B cell (primary cell): ENCODE measurements at regions not wholly inside any gene's neighbourhood (a gene's known extent, or its start where the extent isn't known, plus 50 kb on each side); places are given as distances from the start of the nearest gene placed in this dataset.

Experiments
- ATAC-seq: fragments of 200-7000 bp; cut with Tn5 transposase; one replicate; pipeline ENCODE4 v1.10.0; 2021; ENCODE audit warnings: low read depth, mild to moderate bottlenecking, moderate number of reproducible peaks, moderate library complexity
- CTCF ChIA-PET: fragments of 350-600 bp; sonication (Branson Sonifier 250); formaldehyde crosslinking; loops from one replicate; lab custom pipeline; 2021; ENCODE audit warnings: antibody characterized with exemption, inconsistent platforms; lab: Charles Lee
- POLR2A ChIA-PET: fragments of 350-600 bp; sonication (Branson Sonifier 250); formaldehyde crosslinking; loops from one replicate; lab custom pipeline; 2021; ENCODE audit warnings: antibody characterized with exemption; lab: Charles Lee
- DNase-seq: peaks from one replicate; pipeline ENCODE4 v3.0.0; 2013
- H2AFZ ChIP-seq: 2 replicates; pipeline ENCODE4 v1.6.1; 2012; ENCODE audit warnings: mild to moderate bottlenecking, low read depth, low read length; ENCODE audit not compliant: insufficient read depth, poor library complexity, severe bottlenecking
- H3K27ac ChIP-seq, 2 donors: 1 replicate in 1 of 2; 2 replicates in 1 of 2; pipeline ENCODE4 v1.5.1; 2012 to 2013; ENCODE audit warnings: low read length in 2 of 2, mild to moderate bottlenecking in 2 of 2, moderate library complexity in 1 of 2
- H3K27me3 ChIP-seq, 4 experiments: fragments of 200-600 bp in 1 of 4; sonication (generic) in 1 of 4; replicated peaks in 1 of 4; 1 replicate in 2 of 4; 2 replicates in 2 of 4; pipeline versions ENCODE4 v1.6.1 to v1.7.0; 2013 to 2016; ENCODE audit warnings: low read length in 3 of 4, mild to moderate bottlenecking in 2 of 4, mixed read lengths in 1 of 4, moderate library complexity in 1 of 4; ENCODE audit not compliant: insufficient read depth in 4 of 4, control insufficient read depth in 3 of 4; ENCODE audit errors: control extremely low read depth in 1 of 4
- H3K36me3 ChIP-seq, 2 experiments: replicated peaks in 1 of 2; 1 replicate in 1 of 2; 2 replicates in 1 of 2; pipeline versions ENCODE4 v1.6.1 to v1.7.1; 2013; ENCODE audit warnings: low read length in 1 of 2; ENCODE audit not compliant: insufficient read depth in 2 of 2, control insufficient read depth in 1 of 2; ENCODE audit errors: control extremely low read depth in 1 of 2, extremely low read depth in 1 of 2
- H3K4me1 ChIP-seq, 2 donors: fragments of 200-600 bp in 1 of 2; sonication (generic) in 1 of 2; 1 replicate in 1 of 2; 2 replicates in 1 of 2; pipeline versions ENCODE4 v1.5.1 to v1.6.1; 2013 to 2017; ENCODE audit warnings: low read length in 2 of 2; ENCODE audit not compliant: control insufficient read depth in 2 of 2, insufficient read depth in 2 of 2
- H3K4me2 ChIP-seq: replicated peaks from 2 replicates; pipeline ENCODE3; 2012; ENCODE audit warnings: mild to moderate bottlenecking, low read depth, low read length; ENCODE audit not compliant: poor library complexity, severe bottlenecking
- H3K4me3 ChIP-seq, 5 experiments: fragments of 200-600 bp in 1 of 5; sonication (generic) in 1 of 5; 1 replicate in 3 of 5; 2 replicates in 2 of 5; pipeline versions ENCODE4 v1.5.1 to v1.7.0; 2011 to 2016; ENCODE audit warnings: low read length in 4 of 5, mild to moderate bottlenecking in 4 of 5, low read depth in 2 of 5, control low read depth in 1 of 5, moderate library complexity in 1 of 5; ENCODE audit not compliant: insufficient read depth in 1 of 5; ENCODE audit errors: control extremely low read depth in 1 of 5, extremely low read depth in 1 of 5
- H3K79me2 ChIP-seq: fragments of 200-600 bp; sonication (generic); one replicate; pipeline ENCODE4 v1.6.0; 2016; ENCODE audit warnings: low read length; ENCODE audit not compliant: control insufficient read depth, insufficient read depth
- H3K9ac ChIP-seq: fragments of 200-600 bp; sonication (generic); 2 replicates; pipeline ENCODE4 v1.6.1; 2017; ENCODE audit warnings: mild to moderate bottlenecking, low read length, moderate library complexity
- H3K9me3 ChIP-seq, 3 donors: one replicate each; pipeline versions ENCODE4 v1.6.1 to v1.7.1; 2013; ENCODE audit warnings: low read length in 2 of 3; ENCODE audit not compliant: control insufficient read depth in 2 of 3, insufficient read depth in 1 of 3; ENCODE audit errors: control extremely low read depth in 1 of 3
- H4K20me1 ChIP-seq: 2 replicates; pipeline ENCODE4 v1.6.0; 2012; ENCODE audit warnings: mild to moderate bottlenecking, low read length; ENCODE audit not compliant: insufficient read depth, control insufficient read depth, poor library complexity, severe bottlenecking
- H3K27ac Mint-ChIP-seq: one replicate; pipeline ENCODE4 v1.8.0; 2021; ENCODE audit warnings: mixed read lengths
- H3K27me3 Mint-ChIP-seq: one replicate; pipeline ENCODE4 v1.8.0; 2021; ENCODE audit warnings: mixed read lengths
- H3K4me1 Mint-ChIP-seq: one replicate; pipeline ENCODE4 v1.8.0; 2021; ENCODE audit warnings: mixed read lengths
- H3K4me3 Mint-ChIP-seq: one replicate; pipeline ENCODE4 v1.8.0; 2021; ENCODE audit warnings: mixed read lengths
- H3K9me3 Mint-ChIP-seq: one replicate; pipeline ENCODE4 v1.8.0; 2022; ENCODE audit warnings: mixed read lengths; ENCODE audit not compliant: insufficient read depth
- EZH2 ChIP-seq: IDR thresholded peaks from 2 replicates; pipeline ENCODE4 v1.6.1; 2012; ENCODE audit warnings: borderline replicate concordance, low read depth, mild to moderate bottlenecking, moderate library complexity, low read length; ENCODE audit not compliant: insufficient read depth, poor library complexity, severe bottlenecking
- WGBS: methylation state at CpG from one replicate; pipeline ENCODE4 v1.1.5; 2013; ENCODE audit warnings: missing lambda C conversion rate; ENCODE audit not compliant: insufficient coverage; 5-methylcytosine and 5-hydroxymethylcytosine counted together
- intact Hi-C: fragments of 100-400 bp; cut with micrococcal nuclease; formaldehyde crosslinking; loops from one replicate; pipeline ENCODE4 v1.10.0; 2022
- TF ChIP-seq, protein P1 (sequence below): fragments of 200-600 bp; IDR thresholded peaks from one replicate; pipeline ENCODE4 v1.8.0; 2022; ENCODE audit warnings: antibody characterized with exemption, mild to moderate bottlenecking

DNA sequence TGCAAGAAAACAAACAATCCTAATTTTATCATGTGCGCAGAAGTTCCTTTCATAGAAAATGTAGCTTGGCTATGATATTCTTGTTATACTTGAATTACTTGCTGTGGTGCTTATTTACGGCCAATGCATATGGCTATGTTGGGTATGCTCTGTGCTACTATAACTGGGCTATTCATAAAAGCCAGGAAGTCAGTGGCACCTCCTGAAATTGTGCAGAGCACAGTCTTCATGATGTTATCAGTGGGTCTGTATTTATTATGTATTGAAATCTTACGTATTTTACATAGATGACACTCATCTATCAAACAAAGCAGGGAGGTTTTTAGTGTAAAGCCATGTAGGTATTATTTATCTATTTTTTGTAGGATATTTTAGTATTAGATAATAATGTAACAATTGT, 196.5 kb upstream of the NAALADL2 start:
- Mint-ChIP-seq H3K27ac (no peak overlapping the region), H3K9me3 (peaks cover 4% of the 10 kb centered on the region), H3K4me3 (no peak overlapping the region), H3K27me3 (no peaks in the 10 kb centered on the region), H3K4me1 (no peaks in the 10 kb centered on the region)
- CTCF ChIA-PET, result no interaction called here
- intact Hi-C loops, result no loop called here
- Histone ChIP-seq H3K36me3 (no peaks in the 10 kb centered on the region), H3K27me3 (no peaks in the 10 kb centered on the region), H3K79me2 (no peaks in the 10 kb centered on the region), H4K20me1 (no peaks in the 10 kb centered on the region), H2AFZ (no peak overlapping the region), H3K4me2 (no peak overlapping the region), H3K9me3 (no peaks in the 10 kb centered on the region), H3K27ac (no peak overlapping the region), H3K4me3 (no peak overlapping the region), H3K4me1 (no peaks in the 10 kb centered on the region), H3K9ac (no peak overlapping the region)
- TF ChIP-seq, protein P1, sequence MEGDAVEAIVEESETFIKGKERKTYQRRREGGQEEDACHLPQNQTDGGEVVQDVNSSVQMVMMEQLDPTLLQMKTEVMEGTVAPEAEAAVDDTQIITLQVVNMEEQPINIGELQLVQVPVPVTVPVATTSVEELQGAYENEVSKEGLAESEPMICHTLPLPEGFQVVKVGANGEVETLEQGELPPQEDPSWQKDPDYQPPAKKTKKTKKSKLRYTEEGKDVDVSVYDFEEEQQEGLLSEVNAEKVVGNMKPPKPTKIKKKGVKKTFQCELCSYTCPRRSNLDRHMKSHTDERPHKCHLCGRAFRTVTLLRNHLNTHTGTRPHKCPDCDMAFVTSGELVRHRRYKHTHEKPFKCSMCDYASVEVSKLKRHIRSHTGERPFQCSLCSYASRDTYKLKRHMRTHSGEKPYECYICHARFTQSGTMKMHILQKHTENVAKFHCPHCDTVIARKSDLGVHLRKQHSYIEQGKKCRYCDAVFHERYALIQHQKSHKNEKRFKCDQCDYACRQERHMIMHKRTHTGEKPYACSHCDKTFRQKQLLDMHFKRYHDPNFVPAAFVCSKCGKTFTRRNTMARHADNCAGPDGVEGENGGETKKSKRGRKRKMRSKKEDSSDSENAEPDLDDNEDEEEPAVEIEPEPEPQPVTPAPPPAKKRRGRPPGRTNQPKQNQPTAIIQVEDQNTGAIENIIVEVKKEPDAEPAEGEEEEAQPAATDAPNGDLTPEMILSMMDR, result no peak
- TF ChIP-seq EZH2, result no peak
- no peak for DNase-seq
- POLR2A ChIA-PET, result no interaction called here
- ATAC-seq, result no peak
- WGBS, result no CpG with 5 or more reads among the region's 3 CpGs

DNA sequence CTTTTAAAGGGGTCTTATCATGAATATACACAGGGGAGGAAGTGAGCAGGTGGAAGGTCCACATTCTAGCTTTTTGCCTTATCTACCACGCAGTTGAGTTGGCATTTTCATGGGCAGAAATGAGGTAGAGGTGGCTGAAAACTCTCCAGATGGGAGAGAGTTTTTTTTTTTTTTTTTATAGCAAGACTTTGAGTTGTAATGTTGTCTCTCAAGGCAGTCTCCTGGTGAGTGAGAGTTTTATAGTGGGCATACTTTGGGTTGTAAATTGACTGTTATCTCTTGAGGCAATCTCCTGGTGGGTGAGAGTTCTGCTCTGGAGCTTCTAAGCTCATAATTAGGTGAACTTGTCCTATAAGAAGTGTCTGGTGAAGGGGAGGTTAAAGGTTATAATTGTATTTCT, 191.7 kb upstream of the NAALADL2 start:
- Histone ChIP-seq H3K79me2 (no peaks in the 10 kb centered on the region), H3K4me2 (no peak overlapping the region), H3K27ac (no peak overlapping the region), H3K9ac (no peak overlapping the region), H3K27me3 (no peaks in the 10 kb centered on the region), H3K4me3 (no peak overlapping the region), H3K9me3 (no peaks in the 10 kb centered on the region), H3K36me3 (no peaks in the 10 kb centered on the region), H2AFZ (no peak overlapping the region), H4K20me1 (no peaks in the 10 kb centered on the region), H3K4me1 (no peaks in the 10 kb centered on the region)
- no peak overlapping the region for H3K4me3 Mint-ChIP-seq
- H3K9me3 Mint-ChIP-seq, result peaks cover 4% of the 10 kb centered on the region
- no peaks in the 10 kb centered on the region for H3K27me3 Mint-ChIP-seq
- ATAC-seq (no peak), DNase-seq (no peak)
- intact Hi-C loops, result no loop called here
- H3K4me1 Mint-ChIP-seq, result no peaks in the 10 kb centered on the region
- WGBS, result 78% methylated on average over 1 of the region's 1 CpG
- ChIA-PET POLR2A (no interaction called here), CTCF (no interaction called here)
- H3K27ac Mint-ChIP-seq, result no peak overlapping the region
- TF ChIP-seq EZH2, result no peak
- TF ChIP-seq, protein P1, result no peak
